Skin epidermis (tissue), 12 donors: ENCODE measurements at regions not wholly inside any gene's neighbourhood (a gene's known extent, or its start where the extent isn't known, plus 50 kb on each side); places are given as distances from the start of the nearest gene placed in this dataset.

Experiments
- H3K27ac ChIP-seq, 21 experiments: fragments of 200-600 bp; sonication (generic) in 11 of 21; one replicate each; pipeline ENCODE4 v1.5.0; 2020; ENCODE audit warnings: mild to moderate bottlenecking in 3 of 21, inconsistent platforms in 2 of 21, moderate library complexity in 2 of 21
- H3K4me3 ChIP-seq, 7 experiments: fragments of 200-600 bp; sonication (generic) in 2 of 7; one replicate each; pipeline ENCODE4 v1.5.0; 2020; ENCODE audit warnings: inconsistent platforms in 2 of 7, mild to moderate bottlenecking in 2 of 7, moderate library complexity in 1 of 7

- no peak overlapping the region for H3K4me3 ChIP-seq
- H3K27ac ChIP-seq: no peak overlapping the region
Measured at GRCh38 chr16:5649762-5650743, 552.5 kb upstream of the EEF2KMT start.

DNA sequence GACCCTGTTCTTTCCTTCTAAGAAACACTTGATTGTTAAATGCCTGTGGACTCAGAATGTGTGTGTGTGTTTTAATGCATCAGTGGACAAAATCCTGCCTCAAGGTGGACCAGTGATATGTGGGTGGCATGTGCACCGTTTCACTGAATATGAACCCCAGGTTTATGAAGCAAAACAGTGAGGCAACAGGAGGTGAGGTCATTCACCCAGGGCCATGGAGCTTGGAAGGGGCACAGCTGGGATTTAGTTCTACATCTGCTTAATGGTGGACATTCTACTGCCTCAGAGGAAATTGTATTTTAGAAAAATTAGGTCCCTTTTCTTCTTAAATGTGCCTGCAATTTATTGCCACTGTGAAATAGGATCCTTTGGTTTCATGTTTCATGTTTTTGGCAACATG is 549.5 kb upstream of the EEF2KMT start:
- no peak overlapping the region for H3K27ac ChIP-seq
- no peak overlapping the region for H3K4me3 ChIP-seq

- no peak overlapping the region for H3K27ac ChIP-seq
- H3K4me3 ChIP-seq: no peak overlapping the region
Measured at GRCh38 chr16:5643855-5644531, 546.4 kb upstream of the EEF2KMT start.

GRCh38 chr16:5642436-5642835 is 544.8 kb upstream of the EEF2KMT start:
- Histone ChIP-seq H3K4me3 (no peak overlapping the region), H3K27ac (no peak overlapping the region)

- no peak overlapping the region for H3K27ac ChIP-seq
- H3K4me3 ChIP-seq: no peak overlapping the region
Measured at GRCh38 chr16:5642011-5642410, 544.4 kb upstream of the EEF2KMT start.

- Histone ChIP-seq H3K4me3 (no peak overlapping the region), H3K27ac (no peak overlapping the region)
Measured at GRCh38 chr16:5640883-5641282, 543.3 kb upstream of the EEF2KMT start.

DNA sequence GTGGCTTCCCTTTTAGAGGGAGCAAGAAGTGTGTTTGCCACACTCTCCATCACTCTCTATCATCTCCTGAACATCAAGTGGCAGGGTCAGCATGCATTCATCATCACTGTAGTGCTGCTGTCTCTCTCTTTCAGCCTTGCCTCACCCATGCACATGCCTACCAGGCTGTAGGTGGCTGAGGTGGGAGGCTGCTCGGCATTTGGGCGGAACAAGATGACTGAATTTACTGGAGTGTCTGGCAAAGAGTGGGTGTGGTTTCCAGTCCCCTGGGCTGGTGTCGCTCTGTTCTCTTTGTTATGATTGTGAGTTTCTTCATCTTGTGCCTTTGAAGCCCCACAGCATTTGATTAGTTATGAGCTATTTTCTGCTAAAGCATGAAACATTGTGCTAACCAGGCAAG is 541.9 kb upstream of the EEF2KMT start:
- Histone ChIP-seq H3K27ac (no peak overlapping the region), H3K4me3 (no peak overlapping the region)

- H3K27ac ChIP-seq: no peak overlapping the region
- no peak overlapping the region for H3K4me3 ChIP-seq
Measured at GRCh38 chr16:5635331-5635730, 537.7 kb upstream of the EEF2KMT start.

DNA sequence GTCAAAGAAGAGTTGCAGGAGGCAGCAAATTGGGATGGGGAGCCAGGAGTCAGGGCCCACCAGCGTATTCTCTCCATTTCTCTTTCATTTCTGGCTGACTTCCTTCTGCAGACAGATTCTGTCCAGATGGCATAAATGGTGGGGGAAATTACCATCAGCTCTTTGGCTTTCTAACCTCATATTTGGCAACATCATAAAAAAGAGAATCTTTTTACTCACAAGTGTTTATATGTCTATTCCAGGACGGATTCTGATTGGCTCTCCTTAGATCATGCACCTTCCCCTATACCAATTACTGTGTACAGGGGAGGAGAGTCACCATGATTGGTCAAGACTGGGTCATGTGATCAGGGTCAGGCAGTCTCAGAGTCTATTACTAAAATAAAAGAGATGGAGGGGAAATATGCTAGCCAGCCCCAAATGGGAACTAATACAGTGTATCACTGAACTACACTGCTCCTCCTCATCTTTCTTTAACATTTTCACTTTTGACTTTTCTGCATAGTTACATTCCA is 537.1 kb upstream of the EEF2KMT start:
- Histone ChIP-seq H3K27ac (no peak overlapping the region), H3K4me3 (no peak overlapping the region)

DNA sequence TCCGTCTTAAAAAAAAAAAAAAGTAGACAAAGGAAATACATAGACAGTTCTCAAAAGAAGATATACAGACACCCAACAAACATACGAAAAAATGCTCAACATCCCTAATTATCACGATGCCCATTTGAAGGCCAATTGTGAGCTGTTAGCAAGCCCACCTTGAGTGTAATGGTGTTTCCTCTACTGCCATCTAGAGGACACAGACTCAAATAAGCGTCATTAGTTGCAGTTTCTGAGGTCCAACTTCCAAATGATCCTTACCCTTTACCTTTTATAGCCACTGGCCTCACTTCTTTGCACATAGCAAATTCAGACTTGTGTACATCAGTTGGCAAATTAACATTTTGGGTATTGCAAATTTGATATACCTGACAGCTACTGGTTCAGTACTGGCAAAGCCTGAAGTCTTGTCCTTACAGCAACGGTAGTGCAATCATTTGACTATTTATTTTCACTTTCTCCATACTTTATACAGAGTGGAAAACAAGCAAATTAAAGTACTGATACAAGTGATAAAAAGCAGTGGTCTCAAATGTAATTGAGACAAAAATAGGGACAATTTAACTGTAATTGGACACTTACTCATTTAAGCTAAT is 536.3 kb upstream of the EEF2KMT start:
- H3K27ac ChIP-seq: no peak overlapping the region
- no peak overlapping the region for H3K4me3 ChIP-seq

GRCh38 chr16:5622234-5622884 is 524.8 kb upstream of the EEF2KMT start:
- H3K4me3 ChIP-seq: no peak overlapping the region
- H3K27ac ChIP-seq: no peak overlapping the region

DNA sequence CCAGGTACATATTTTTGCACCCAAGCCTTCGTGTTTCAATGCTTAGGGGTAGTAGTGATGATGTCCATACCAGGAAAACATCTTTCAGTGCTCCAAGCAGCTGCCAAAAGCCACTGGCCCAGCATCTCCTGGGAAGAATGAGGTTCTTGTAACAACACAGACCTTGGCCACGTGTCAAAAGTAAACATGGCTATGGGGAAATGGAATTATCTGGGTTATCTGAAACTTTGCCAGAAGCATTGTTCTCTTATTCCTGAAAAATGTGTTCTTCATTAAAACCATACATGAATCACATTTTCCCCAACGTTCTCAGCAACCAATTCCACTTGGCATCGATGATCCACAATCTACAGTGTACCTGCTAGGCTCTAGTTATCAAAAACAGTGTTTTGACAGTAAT is 524.2 kb upstream of the EEF2KMT start:
- Histone ChIP-seq H3K27ac (no peak overlapping the region), H3K4me3 (no peak overlapping the region)

- no peak overlapping the region for H3K4me3 ChIP-seq
- H3K27ac ChIP-seq: no peak overlapping the region
Measured at GRCh38 chr16:5619304-5619703, 521.7 kb upstream of the EEF2KMT start.

DNA sequence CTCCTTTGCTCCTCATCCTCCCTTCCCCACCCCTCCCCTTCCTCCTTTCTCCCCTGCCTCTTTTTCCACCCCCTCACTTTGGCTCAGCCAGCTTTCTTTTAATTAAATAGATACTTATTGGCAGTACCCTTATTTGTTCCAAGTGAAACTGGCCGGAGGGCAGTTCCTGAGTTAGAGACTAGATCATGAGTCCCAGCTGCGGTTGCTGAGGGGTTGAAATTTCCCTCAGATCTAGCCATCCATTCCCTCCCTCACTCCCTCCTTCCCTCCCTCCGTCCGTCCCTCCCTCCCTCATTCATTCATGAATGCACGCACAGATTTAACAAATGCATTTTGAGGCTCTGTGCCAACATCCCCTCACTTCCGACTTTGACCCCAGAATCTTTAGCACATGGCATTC is 519.2 kb upstream of the EEF2KMT start:
- no peak overlapping the region for H3K4me3 ChIP-seq

DNA sequence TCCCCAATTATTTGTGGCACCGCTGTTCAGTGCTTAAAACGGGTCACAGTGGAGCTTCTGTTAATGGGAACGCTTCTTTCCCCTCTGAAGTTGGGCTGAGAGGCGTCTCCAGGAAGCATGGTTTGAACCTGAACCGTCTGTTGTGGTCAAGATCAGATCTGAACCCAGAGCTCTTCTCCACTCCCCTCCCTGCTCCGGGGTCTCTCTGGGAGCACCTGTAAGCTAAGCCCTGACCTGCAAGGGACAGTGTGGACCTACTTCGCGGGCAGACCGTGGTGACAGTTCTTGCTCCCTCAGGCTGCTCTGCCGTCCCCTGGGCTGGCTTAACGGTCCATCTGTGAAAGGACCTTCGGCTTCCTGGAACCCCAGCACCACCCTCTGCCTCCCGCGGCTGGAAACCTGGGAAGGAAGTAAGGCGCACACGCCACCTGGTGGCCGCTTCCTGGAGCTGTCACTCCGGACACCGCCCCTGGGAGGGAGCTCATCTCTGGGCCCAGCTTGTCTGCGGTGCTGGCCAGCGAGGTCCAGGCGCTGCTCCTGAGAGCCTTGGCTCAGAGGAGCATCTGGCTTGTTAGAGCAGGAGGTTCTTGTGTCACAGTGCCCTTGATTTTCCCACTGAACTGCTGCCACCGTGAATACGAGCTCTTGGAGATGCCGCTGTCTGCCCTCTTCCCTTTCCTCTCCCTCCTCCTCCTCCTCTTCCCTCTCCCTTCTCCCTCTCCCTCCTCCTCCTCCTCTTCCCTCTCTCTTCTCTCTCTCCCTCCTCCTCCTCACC is 518.5 kb upstream of the EEF2KMT start:
- Histone ChIP-seq H3K4me3 (no peak overlapping the region), H3K27ac (no peak overlapping the region)

More for the DNA sequence above, 519.2 kb upstream of the EEF2KMT start:
- no peak overlapping the region for H3K27ac ChIP-seq

DNA sequence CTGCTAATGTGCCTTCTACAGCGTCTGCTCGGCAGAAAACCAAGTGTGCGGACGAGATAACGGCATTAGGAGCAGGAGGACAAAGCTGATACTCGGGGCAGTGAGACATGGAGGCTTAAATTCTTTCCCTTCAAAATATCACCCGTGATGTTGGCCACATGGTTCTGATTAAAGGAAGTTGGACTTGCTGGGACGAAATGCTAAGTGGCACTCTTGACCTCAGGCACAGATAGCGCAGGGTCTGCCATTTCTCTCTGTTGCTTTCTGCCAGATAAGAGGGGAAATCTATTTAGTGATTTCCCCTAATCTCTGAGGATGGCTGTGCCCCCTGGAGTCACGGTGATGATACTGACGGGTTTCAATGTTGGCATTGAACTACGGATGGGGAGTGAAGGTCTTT is 509.6 kb upstream of the EEF2KMT start:
- H3K4me3 ChIP-seq: no peak overlapping the region
- H3K27ac ChIP-seq: no peak overlapping the region

DNA sequence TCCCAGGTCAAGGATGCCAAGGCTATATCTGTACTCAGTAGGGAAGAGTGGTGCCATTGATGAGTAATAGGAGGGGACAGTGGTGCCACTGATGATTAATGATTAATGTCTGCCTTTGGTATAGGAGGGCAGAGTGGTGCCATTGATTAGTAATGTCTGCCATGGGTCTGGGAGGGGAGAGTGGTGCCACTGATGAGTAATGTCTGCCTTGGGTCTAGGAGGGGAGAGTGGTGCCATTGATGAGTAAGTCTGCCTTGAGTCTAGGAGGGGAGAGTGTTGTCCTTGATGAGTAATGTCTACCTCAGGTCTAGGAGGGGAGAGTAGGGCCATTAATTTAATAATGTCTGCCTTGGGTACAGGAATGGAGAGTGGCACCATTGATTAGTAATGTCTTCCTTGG is 507.8 kb upstream of the EEF2KMT start:
- Histone ChIP-seq H3K4me3 (no peak overlapping the region), H3K27ac (no peak overlapping the region)

GRCh38 chr16:5604770-5605169 is 507.2 kb upstream of the EEF2KMT start:
- Histone ChIP-seq H3K27ac (no peak overlapping the region), H3K4me3 (no peak overlapping the region)

GRCh38 chr16:5603836-5604235 is 506.2 kb upstream of the EEF2KMT start:
- Histone ChIP-seq H3K4me3 (no peak overlapping the region), H3K27ac (no peak overlapping the region)
